AG10803 (cell line): ENCODE measurements at regions not wholly inside any gene's neighbourhood (a gene's known extent, or its start where the extent isn't known, plus 50 kb on each side); places are given as distances from the start of the nearest gene placed in this dataset.
"Not testable (repeated sequence)": the region's sequence is repeated elsewhere in the genome, so short reads cannot be mapped to it uniquely, and the experiment has no call there.

ENCODE experiments used
- DNase-seq: peaks from one replicate; pipeline ENCODE4 v3.0.0; 2010; ENCODE audit warnings: low read depth
- H3K4me3 ChIP-seq: 2 replicates; pipeline ENCODE4 v1.5.1; 2011; ENCODE audit warnings: mild to moderate bottlenecking, low read length, control low read depth
- TF ChIP-seq, protein P1 (sequence below): conservative IDR thresholded peaks from 2 replicates; pipeline ENCODE4 v1.5.1; 2011; ENCODE audit warnings: mild to moderate bottlenecking, low read length, control low read depth, inconsistent platforms

DNA sequence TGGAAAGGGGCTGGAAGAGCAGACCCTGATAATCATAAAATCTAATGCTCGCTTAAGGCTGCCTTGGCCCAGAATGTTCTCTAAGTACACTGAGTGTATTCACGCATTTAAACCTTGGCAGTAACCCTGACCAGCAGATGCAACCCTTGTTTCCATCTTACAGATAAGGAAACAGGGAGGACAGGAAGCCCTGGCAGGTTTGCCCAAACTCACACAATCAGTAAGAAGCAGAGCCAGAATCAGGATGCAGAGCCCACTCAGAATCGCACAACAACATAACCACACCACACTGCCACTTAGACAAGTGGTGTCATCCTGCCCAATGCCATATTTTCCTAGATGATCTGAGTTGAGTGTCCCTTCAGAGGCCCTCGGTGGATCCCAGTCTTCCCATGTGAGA, 214.5 kb upstream of the HES1 start:
- no peak overlapping the region for H3K4me3 ChIP-seq
- no peak for DNase-seq
- TF ChIP-seq, protein P1, sequence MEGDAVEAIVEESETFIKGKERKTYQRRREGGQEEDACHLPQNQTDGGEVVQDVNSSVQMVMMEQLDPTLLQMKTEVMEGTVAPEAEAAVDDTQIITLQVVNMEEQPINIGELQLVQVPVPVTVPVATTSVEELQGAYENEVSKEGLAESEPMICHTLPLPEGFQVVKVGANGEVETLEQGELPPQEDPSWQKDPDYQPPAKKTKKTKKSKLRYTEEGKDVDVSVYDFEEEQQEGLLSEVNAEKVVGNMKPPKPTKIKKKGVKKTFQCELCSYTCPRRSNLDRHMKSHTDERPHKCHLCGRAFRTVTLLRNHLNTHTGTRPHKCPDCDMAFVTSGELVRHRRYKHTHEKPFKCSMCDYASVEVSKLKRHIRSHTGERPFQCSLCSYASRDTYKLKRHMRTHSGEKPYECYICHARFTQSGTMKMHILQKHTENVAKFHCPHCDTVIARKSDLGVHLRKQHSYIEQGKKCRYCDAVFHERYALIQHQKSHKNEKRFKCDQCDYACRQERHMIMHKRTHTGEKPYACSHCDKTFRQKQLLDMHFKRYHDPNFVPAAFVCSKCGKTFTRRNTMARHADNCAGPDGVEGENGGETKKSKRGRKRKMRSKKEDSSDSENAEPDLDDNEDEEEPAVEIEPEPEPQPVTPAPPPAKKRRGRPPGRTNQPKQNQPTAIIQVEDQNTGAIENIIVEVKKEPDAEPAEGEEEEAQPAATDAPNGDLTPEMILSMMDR, result no peak

DNA sequence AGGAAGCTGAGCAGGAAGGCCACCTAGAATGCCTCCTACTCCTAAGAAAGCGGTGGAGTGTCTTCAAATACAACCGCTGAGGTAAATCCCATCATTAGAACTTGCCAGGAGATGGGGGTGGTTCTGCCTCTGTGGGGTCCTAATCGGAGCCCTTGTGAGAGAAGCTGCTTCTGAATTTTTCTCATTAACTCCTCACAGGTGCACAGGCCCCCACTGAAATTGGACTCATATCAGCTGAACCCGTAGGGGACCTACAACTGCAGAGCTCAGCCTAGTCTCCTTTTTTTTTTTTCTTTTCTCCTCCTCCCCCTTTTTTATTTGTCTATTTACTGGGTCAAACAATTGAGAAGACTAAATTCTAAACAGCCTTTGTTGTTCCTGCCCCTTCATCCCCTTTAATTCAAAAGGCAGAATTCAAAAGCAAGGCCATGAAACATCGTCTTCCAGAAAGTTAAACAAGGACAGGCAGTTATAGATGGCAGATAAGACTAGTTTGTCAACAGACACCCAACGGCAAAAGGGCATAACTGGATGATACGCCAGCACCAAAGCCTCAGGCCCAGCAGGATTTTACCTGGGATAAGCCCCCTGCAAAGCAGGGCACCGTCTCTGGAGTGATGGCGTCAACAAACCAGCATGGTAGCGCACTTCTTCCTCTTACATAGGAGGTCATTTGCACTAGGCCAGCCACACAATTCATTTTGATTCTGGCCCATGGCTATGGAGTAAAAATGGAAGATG, 213.7 kb upstream of the HES1 start:
- H3K4me3 ChIP-seq, result no peak overlapping the region
- TF ChIP-seq, protein P1, result no peak
- no peak for DNase-seq

GRCh38 chr3:193923958-193924357, 212.0 kb upstream of the HES1 start:
- DNase-seq, H3K4me3 ChIP-seq: not testable (repeated sequence)

- not testable (repeated sequence) for DNase-seq, H3K4me3 ChIP-seq
These were observed 209.9 kb upstream of the HES1 start for GRCh38 chr3:193926071-193926470.

- not testable (repeated sequence) for DNase-seq
These were observed 208.3 kb upstream of the HES1 start for GRCh38 chr3:193927413-193928206.

DNA sequence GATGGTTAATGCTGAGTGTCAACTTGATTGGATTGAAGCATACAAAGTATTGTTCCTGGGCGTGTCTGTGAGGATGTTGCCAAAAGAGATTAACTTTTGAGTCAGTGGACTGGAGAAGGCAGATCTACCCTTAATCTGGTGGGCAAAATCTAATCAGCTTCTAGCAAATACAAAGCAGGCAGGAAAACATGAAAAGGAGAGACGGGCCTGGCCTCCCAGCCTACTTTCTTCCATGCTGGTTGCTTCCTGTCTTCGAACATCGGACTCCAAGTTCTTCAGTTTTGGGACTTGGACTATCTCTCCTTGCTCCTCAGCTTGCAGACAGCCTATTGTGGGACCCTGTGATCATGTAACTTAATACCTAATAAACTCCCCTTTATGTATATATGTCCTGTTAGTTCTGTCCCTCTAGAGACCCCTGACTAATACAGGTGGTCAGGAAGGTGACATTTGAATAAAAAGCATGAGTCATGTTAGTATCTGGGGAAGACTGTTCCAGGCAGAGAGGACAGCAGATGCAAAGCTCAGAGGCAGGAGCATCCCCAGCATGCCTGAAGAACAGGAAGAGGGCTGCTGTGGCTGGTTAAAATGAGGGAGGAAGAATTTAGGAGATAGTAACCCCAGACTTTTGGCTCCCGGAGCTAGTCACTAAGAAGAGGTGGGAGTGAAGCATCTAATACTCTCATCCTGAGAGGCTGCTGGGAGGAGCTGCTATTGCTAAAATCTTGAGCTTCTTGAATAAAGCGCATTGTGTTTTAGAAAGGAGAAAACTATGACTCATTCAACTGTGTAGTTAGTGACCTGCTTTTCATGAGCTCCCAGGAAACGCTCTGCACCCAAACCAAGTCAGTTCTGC, 207.4 kb upstream of the HES1 start:
- DNase-seq, result no peak
- TF ChIP-seq, protein P1, result no peak
- no peak overlapping the region for H3K4me3 ChIP-seq

More at GRCh38 chr3:193927413-193928206, 208.3 kb upstream of the HES1 start:
- H3K4me3 ChIP-seq, result not testable (repeated sequence)

GRCh38 chr3:193929373-193929772, 206.6 kb upstream of the HES1 start:
- TF ChIP-seq, protein P1, result no peak
- no peak overlapping the region for H3K4me3 ChIP-seq
- no peak for DNase-seq

DNA sequence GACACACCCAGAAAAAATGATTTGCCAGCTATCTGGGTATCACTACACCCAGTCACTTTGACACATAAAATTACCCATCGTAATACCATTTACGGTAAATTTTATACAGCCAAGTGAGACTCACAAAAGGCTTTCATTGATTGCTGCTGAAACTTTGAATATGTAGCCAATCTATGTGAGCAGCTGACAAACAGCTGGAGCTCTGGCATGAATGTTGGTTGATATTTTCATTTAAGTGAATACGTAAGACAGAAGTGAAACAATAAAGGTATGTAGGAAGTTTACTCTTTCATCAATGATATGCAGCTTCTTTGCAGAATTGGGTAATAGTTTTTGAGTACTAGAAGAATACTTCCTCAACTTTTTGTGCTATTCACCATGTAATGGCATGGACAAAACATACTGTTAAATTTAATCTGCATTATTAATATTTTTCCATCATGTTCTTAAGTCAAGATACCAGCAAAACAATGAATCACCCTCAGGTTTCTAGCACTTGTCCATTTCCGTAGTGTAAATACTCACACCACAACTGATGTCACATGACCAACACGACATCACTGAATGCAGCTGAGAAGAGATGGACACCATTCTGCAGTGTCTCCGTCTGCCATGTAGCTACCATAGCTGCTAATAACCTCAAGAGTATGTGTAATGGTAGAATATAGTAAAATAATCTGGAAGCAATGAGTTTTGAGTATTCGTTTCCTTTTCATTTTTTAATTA, 205.9 kb upstream of the HES1 start:
- DNase-seq, result no peak
- no peak overlapping the region for H3K4me3 ChIP-seq
- TF ChIP-seq, protein P1, result no peak
